ENCODE measurements at regions not wholly inside any gene's neighbourhood (a gene's known extent, or its start where the extent isn't known, plus 50 kb on each side); places are given as distances from the start of the nearest gene placed in this dataset.

DNA sequence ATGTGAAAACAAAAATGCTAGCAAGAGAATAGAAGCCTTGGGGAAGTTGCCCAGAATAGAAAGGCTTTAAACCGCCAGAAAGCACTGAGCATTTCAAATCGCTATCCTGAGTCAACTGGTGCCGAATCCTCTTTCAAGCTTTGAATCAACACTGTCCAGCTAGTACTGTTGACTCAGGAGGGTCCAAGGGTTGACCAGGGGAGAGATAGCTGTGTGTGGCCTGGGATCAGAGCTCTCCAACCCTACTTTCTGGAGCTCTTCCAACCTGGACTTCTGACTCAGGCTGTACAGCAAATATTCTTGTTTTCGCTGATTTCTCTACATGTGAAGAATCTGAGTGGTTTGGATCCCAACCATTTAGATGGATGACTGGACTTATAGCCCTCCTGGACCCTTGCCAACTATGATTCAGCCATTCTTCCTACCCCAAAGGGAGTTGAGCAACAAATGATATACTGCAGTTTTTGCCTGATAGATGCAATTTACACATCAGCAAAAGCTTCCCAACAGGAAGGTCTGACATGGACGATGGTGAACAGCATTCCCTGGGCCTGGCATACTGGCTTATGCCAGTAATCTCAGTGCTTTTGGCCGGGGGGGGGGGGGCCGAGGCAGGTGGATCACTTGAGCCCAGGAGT, 154.0 kb upstream of the SDK2 start:
- Histone ChIP-seq H3K4me2 (no peak overlapping the region), H3K9me3 (ENCODE audit: low read depth) (no peaks in the 10 kb centered on the region), H3K4me1 (peaks cover 8% of the 10 kb centered on the region), H3F3A (ENCODE audit: low read depth) (no peaks in the 10 kb centered on the region), H4K20me1 (ENCODE audit: low read depth) (no peaks in the 10 kb centered on the region), H3K27ac (no peak overlapping the region), H3K4me3 (no peak overlapping the region), H3K79me2 (ENCODE audit: low read depth) (no peaks in the 10 kb centered on the region), H3K27me3 (no peaks in the 10 kb centered on the region), H3K36me3 (no peaks in the 10 kb centered on the region), H3K9ac (no peak overlapping the region), H2AFZ (replicated peaks) (no peak overlapping the region)
- no peaks in the 10 kb centered on the region for H3K9me3 Mint-ChIP-seq
- no peak overlapping the region for H3K27ac Mint-ChIP-seq
- H3K27me3 Mint-ChIP-seq (ENCODE audit: insufficient read depth, low read depth) = peaks cover 6% of the 10 kb centered on the region
- TF ChIP-seq, protein P1, sequence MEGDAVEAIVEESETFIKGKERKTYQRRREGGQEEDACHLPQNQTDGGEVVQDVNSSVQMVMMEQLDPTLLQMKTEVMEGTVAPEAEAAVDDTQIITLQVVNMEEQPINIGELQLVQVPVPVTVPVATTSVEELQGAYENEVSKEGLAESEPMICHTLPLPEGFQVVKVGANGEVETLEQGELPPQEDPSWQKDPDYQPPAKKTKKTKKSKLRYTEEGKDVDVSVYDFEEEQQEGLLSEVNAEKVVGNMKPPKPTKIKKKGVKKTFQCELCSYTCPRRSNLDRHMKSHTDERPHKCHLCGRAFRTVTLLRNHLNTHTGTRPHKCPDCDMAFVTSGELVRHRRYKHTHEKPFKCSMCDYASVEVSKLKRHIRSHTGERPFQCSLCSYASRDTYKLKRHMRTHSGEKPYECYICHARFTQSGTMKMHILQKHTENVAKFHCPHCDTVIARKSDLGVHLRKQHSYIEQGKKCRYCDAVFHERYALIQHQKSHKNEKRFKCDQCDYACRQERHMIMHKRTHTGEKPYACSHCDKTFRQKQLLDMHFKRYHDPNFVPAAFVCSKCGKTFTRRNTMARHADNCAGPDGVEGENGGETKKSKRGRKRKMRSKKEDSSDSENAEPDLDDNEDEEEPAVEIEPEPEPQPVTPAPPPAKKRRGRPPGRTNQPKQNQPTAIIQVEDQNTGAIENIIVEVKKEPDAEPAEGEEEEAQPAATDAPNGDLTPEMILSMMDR (IDR thresholded peaks at IDR 0.05) = no peak
- no peak for TF ChIP-seq EZH2 (IDR thresholded peaks at IDR 0.05)
- TF ChIP-seq EZH2phosphoT487 (IDR thresholded peaks at IDR 0.05) = no peak
- no peak for DNase-seq (ENCODE audit: low spot score)
- H3K4me3 Mint-ChIP-seq = no peak overlapping the region
- H3K36me3 Mint-ChIP-seq = no peaks in the 10 kb centered on the region
- H3K4me1 Mint-ChIP-seq = peaks cover 12% of the 10 kb centered on the region

- Histone ChIP-seq H2AFZ (replicated peaks) (no peak overlapping the region), H3K36me3 (no peaks in the 10 kb centered on the region), H3K9me3 (ENCODE audit: low read depth) (no peaks in the 10 kb centered on the region), H3K4me3 (no peak overlapping the region), H3K27me3 (no peaks in the 10 kb centered on the region), H4K20me1 (ENCODE audit: low read depth) (no peaks in the 10 kb centered on the region), H3K27ac (no peak overlapping the region), H3K9ac (no peak overlapping the region), H3K4me2 (no peak overlapping the region), H3F3A (ENCODE audit: low read depth) (no peaks in the 10 kb centered on the region), H3K79me2 (ENCODE audit: low read depth) (no peaks in the 10 kb centered on the region), H3K4me1 (peaks cover 12% of the 10 kb centered on the region)
- Mint-ChIP-seq H3K4me1 (peaks cover 17% of the 10 kb centered on the region), H3K27me3 (ENCODE audit: insufficient read depth, low read depth) (peaks cover 4% of the 10 kb centered on the region), H3K27ac (no peak overlapping the region), H3K4me3 (no peak overlapping the region), H3K36me3 (no peaks in the 10 kb centered on the region), H3K9me3 (no peaks in the 10 kb centered on the region)
- TF ChIP-seq EZH2 (IDR thresholded peaks at IDR 0.05) (no peak), EZH2phosphoT487 (IDR thresholded peaks at IDR 0.05) (no peak)
- TF ChIP-seq, protein P1 (IDR thresholded peaks at IDR 0.05) = no peak
- DNase-seq (ENCODE audit: low spot score) = no peak
Measured at GRCh38 chr17:73799096-73799495, 154.9 kb upstream of the SDK2 start.

- H3K27me3 Mint-ChIP-seq (ENCODE audit: insufficient read depth, low read depth) = peaks cover 4% of the 10 kb centered on the region
- peaks cover under 1% of the 10 kb centered on the region for H3K9me3 Mint-ChIP-seq
- H3K4me3 ChIP-seq = no peak overlapping the region
- H3K36me3 ChIP-seq = no peaks in the 10 kb centered on the region
- no peak for TF ChIP-seq EZH2phosphoT487 (IDR thresholded peaks at IDR 0.05)
- TF ChIP-seq EZH2 (IDR thresholded peaks at IDR 0.05) = no peak
- TF ChIP-seq, protein P1 (IDR thresholded peaks at IDR 0.05) = no peak
- no peaks in the 10 kb centered on the region for H3K36me3 Mint-ChIP-seq
- DNase-seq (ENCODE audit: low spot score) = no peak
- no peaks in the 10 kb centered on the region for H4K20me1 ChIP-seq (ENCODE audit: low read depth)
- H3K27me3 ChIP-seq = no peaks in the 10 kb centered on the region
- H3K9me3 ChIP-seq (ENCODE audit: low read depth) = no peaks in the 10 kb centered on the region
- no peak overlapping the region for H3K27ac Mint-ChIP-seq
- peaks cover 18% of the 10 kb centered on the region for H3K4me1 Mint-ChIP-seq
- H3F3A ChIP-seq (ENCODE audit: low read depth) = no peaks in the 10 kb centered on the region
- no peaks in the 10 kb centered on the region for H3K79me2 ChIP-seq (ENCODE audit: low read depth)
- H3K9ac ChIP-seq = no peak overlapping the region
- H3K4me3 Mint-ChIP-seq = no peak overlapping the region
- H3K4me1 ChIP-seq = peaks cover 18% of the 10 kb centered on the region
- no peak overlapping the region for H3K27ac ChIP-seq
- no peak overlapping the region for H3K4me2 ChIP-seq
- H2AFZ ChIP-seq (replicated peaks) = no peak overlapping the region
Measured at GRCh38 chr17:73799781-73800627, 155.8 kb upstream of the SDK2 start.

Measured in neural progenitor cell (in vitro differentiated cells).